ENCODE measurements at regions not wholly inside any gene's neighbourhood (a gene's known extent, or its start where the extent isn't known, plus 50 kb on each side); places are given as distances from the start of the nearest gene placed in this dataset.

GRCh38 chr11:25910086-25910485 is 421.8 kb upstream of the ANO3 start:
- intact Hi-C loops (cut with DNase I): no loop called here
- Histone ChIP-seq H3K4me1 (no peaks in the 10 kb centered on the region), H3K27me3 (no peaks in the 10 kb centered on the region), H3K4me3 (no peak overlapping the region), H3K9me3 (no peaks in the 10 kb centered on the region), H3K36me3 (no peaks in the 10 kb centered on the region), H3K27ac (no peak overlapping the region)
- TF ChIP-seq POLR2A (IDR thresholded peaks at IDR 0.05) (no peak), EP300 (IDR thresholded peaks at IDR 0.05) (no peak), POLR2AphosphoS5 (IDR thresholded peaks at IDR 0.05) (no peak)
- TF ChIP-seq, protein P1, sequence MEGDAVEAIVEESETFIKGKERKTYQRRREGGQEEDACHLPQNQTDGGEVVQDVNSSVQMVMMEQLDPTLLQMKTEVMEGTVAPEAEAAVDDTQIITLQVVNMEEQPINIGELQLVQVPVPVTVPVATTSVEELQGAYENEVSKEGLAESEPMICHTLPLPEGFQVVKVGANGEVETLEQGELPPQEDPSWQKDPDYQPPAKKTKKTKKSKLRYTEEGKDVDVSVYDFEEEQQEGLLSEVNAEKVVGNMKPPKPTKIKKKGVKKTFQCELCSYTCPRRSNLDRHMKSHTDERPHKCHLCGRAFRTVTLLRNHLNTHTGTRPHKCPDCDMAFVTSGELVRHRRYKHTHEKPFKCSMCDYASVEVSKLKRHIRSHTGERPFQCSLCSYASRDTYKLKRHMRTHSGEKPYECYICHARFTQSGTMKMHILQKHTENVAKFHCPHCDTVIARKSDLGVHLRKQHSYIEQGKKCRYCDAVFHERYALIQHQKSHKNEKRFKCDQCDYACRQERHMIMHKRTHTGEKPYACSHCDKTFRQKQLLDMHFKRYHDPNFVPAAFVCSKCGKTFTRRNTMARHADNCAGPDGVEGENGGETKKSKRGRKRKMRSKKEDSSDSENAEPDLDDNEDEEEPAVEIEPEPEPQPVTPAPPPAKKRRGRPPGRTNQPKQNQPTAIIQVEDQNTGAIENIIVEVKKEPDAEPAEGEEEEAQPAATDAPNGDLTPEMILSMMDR (IDR thresholded peaks at IDR 0.05): no peak
- 10 to 48% methylated on average over 1 of the region's 1 CpG for WGBS, 2 donors
- no peak for DNase-seq

DNA sequence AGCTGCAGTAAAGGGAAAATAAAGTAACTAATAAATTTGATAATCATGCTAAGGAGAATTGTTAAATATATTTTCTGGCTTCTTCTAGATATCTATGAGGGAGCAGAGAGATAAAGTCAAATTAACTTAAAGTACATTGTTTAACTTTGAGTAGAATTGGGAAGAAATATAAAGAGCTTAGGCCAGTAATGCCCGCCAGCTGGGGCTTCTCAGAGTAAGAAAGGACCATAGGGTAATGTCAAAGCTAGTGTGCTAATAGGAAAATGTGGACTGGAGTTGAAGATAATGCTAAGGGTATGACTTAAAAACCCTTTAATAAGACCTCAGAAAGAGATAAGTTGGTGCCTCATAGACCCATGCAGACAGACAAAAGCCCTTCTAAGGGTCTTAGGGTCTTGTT is 411.6 kb upstream of the ANO3 start:
- TF ChIP-seq POLR2AphosphoS5 (IDR thresholded peaks at IDR 0.05) (no peak), POLR2A (IDR thresholded peaks at IDR 0.05) (no peak), EP300 (IDR thresholded peaks at IDR 0.05) (no peak)
- TF ChIP-seq, protein P1 (IDR thresholded peaks at IDR 0.05): no peak
- Histone ChIP-seq H3K36me3 (no peaks in the 10 kb centered on the region), H3K4me3 (no peak overlapping the region), H3K4me1 (no peaks in the 10 kb centered on the region), H3K27me3 (no peaks in the 10 kb centered on the region), H3K27ac (no peak overlapping the region), H3K9me3 (peaks cover 0 to 2% (median 0%) of the 10 kb centered on the region in 4 donors)
- DNase-seq: no peak
- 70 to 84% methylated on average over 1 of the region's 1 CpG for WGBS, 2 donors
- intact Hi-C loops (cut with DNase I): no loop called here

- DNase-seq: no peak
- no peak overlapping the region for H3K27ac ChIP-seq
- WGBS, 2 donors: 29 to 80% methylated on average over 4 of the region's 4 CpGs
- no peaks in the 10 kb centered on the region for H3K36me3 ChIP-seq
- H3K27me3 ChIP-seq: no peaks in the 10 kb centered on the region
- peaks cover 0 to 2% (median 0%) of the 10 kb centered on the region in 4 donors for H3K9me3 ChIP-seq
- H3K4me3 ChIP-seq: no peak overlapping the region
- intact Hi-C loops (cut with DNase I): no loop called here
- peaks cover 0 to 12% (median 5%) of the 10 kb centered on the region in 4 donors for H3K4me1 ChIP-seq
- TF ChIP-seq, protein P1 (IDR thresholded peaks at IDR 0.05): no peak
- TF ChIP-seq POLR2AphosphoS5 (IDR thresholded peaks at IDR 0.05) (no peak), POLR2A (IDR thresholded peaks at IDR 0.05) (no peak), EP300 (IDR thresholded peaks at IDR 0.05) (no peak)
Observed at GRCh38 chr11:25924586-25924985, 407.3 kb upstream of the ANO3 start.

GRCh38 chr11:25925359-25925758 is 406.6 kb upstream of the ANO3 start:
- Histone ChIP-seq H3K9me3 (no peaks in the 10 kb centered on the region), H3K27ac (no peak overlapping the region), H3K27me3 (no peaks in the 10 kb centered on the region), H3K4me3 (no peak overlapping the region), H3K4me1 (peaks cover 0 to 12% (median 5%) of the 10 kb centered on the region in 4 donors), H3K36me3 (no peaks in the 10 kb centered on the region)
- 11 to 75% methylated on average over 2 of the region's 2 CpGs for WGBS, 2 donors
- no peak for DNase-seq
- intact Hi-C loops (cut with DNase I): no loop called here
- no peak for TF ChIP-seq POLR2A (IDR thresholded peaks at IDR 0.05)
- no peak for TF ChIP-seq POLR2AphosphoS5 (IDR thresholded peaks at IDR 0.05)
- TF ChIP-seq, protein P1 (IDR thresholded peaks at IDR 0.05): no peak
- no peak for TF ChIP-seq EP300 (IDR thresholded peaks at IDR 0.05)

- H3K27me3 ChIP-seq: no peaks in the 10 kb centered on the region
- H3K4me1 ChIP-seq: peaks cover 0 to 12% (median 5%) of the 10 kb centered on the region in 4 donors
- no peak for DNase-seq
- H3K27ac ChIP-seq: peak overlapping the region in 1 of 4 donors; percentile 39
- 36 to 64% methylated on average over 3 of the region's 3 CpGs for WGBS, 2 donors
- no peaks in the 10 kb centered on the region for H3K36me3 ChIP-seq
- H3K4me3 ChIP-seq: no peak overlapping the region
- TF ChIP-seq POLR2A (IDR thresholded peaks at IDR 0.05) (no peak), POLR2AphosphoS5 (IDR thresholded peaks at IDR 0.05) (no peak), EP300 (IDR thresholded peaks at IDR 0.05) (no peak)
- intact Hi-C loops (cut with DNase I): no loop called here
- no peaks in the 10 kb centered on the region for H3K9me3 ChIP-seq
Observed at GRCh38 chr11:25927411-25927953, 404.4 kb upstream of the ANO3 start.
